Fibroblast of skin of right quadriceps (primary cell): ENCODE measurements at regions not wholly inside any gene's neighbourhood (a gene's known extent, or its start where the extent isn't known, plus 50 kb on each side); places are given as distances from the start of the nearest gene placed in this dataset.

Experiments used
- DNase-seq: peaks from one replicate; pipeline ENCODE4 v3.0.0-alpha.2; 2013

DNA sequence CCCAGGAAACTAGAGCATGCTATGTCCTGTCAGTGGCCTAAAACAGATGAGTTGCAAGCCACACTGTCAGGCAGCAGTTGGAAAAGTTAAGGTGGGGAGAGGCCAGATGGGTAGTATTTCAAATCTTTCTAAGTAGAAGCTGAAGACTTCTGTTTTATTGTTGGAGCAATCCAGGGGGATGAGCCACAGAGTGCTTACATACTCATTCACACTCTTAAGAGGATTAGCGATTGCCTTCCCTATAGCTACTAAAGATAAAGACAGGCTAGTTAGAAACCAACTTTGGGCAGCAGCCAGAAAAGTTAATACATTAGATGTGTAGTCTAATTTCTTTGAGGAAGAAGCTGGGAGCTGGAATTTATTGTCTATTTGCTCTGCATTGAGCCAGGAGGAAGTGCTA lies 61.7 kb upstream of the ELAVL2 start:
- DNase-seq: no peak
